COLO829 (cell line): ENCODE measurements at regions not wholly inside any gene's neighbourhood (a gene's known extent, or its start where the extent isn't known, plus 50 kb on each side); places are given as distances from the start of the nearest gene placed in this dataset.

ENCODE experiments used
- DNase-seq: peaks from one replicate; pipeline ENCODE4 v3.0.0; 2012; ENCODE audit warnings: low spot score

GRCh38 chr9:129285979-129286772 lies 108.1 kb upstream of the IER5L start:
- no peak for DNase-seq

- no peak for DNase-seq
Observed at GRCh38 chr9:129285382-129285781, 107.3 kb upstream of the IER5L start.

- DNase-seq: no peak
Observed at GRCh38 chr9:129284607-129285291, 106.7 kb upstream of the IER5L start.

- no peak for DNase-seq
Observed at GRCh38 chr9:129283705-129284606, 105.9 kb upstream of the IER5L start.

- no peak for DNase-seq
Observed at GRCh38 chr9:129283291-129283691, 105.2 kb upstream of the IER5L start.

- DNase-seq: no peak
Observed at GRCh38 chr9:129282731-129283211, 104.7 kb upstream of the IER5L start.

GRCh38 chr9:129282272-129282671 lies 104.2 kb upstream of the IER5L start:
- DNase-seq: no peak

- no peak for DNase-seq
Observed at GRCh38 chr9:129281506-129282145, 103.6 kb upstream of the IER5L start.

- DNase-seq: no peak
Observed at GRCh38 chr9:129280623-129281271, 102.7 kb upstream of the IER5L start.

GRCh38 chr9:129280236-129280622 lies 102.2 kb upstream of the IER5L start:
- no peak for DNase-seq

- no peak for DNase-seq
Observed at GRCh38 chr9:129278391-129279237, 100.6 kb upstream of the IER5L start.

GRCh38 chr9:129276486-129277230 lies 98.6 kb upstream of the IER5L start:
- no peak for DNase-seq

- DNase-seq: no peak
Observed at GRCh38 chr9:129275626-129276247, 97.7 kb upstream of the IER5L start.

GRCh38 chr9:129273941-129274684 lies 96.1 kb upstream of the IER5L start:
- DNase-seq: no peak

GRCh38 chr9:129273136-129273895 lies 95.3 kb upstream of the IER5L start:
- no peak for DNase-seq

- no peak for DNase-seq
Observed at GRCh38 chr9:129272348-129273025, 94.4 kb upstream of the IER5L start.

GRCh38 chr9:129270903-129271431 lies 92.9 kb upstream of the IER5L start:
- DNase-seq: no peak
